HG03442 (cell line): ENCODE measurements at regions not wholly inside any gene's neighbourhood (a gene's known extent, or its start where the extent isn't known, plus 50 kb on each side); places are given as distances from the start of the nearest gene placed in this dataset.

ENCODE experiments used
- ATAC-seq: cut with Tn5 transposase; IDR thresholded peaks from one replicate; pipeline ENCODE4 v1.9.1; 2021; ENCODE audit warnings: mild to moderate bottlenecking, moderate library complexity; ENCODE audit not compliant: unreplicated experiment

GRCh38 chr13:68064001-68064770, 834.0 kb upstream of the PCDH9 start:
- no peak for ATAC-seq

- no peak for ATAC-seq
Measured at GRCh38 chr13:68063181-68063580, 833.0 kb upstream of the PCDH9 start.

GRCh38 chr13:68057836-68058235, 827.7 kb upstream of the PCDH9 start:
- no peak for ATAC-seq

- no peak for ATAC-seq
Measured at GRCh38 chr13:68056816-68057710, 826.9 kb upstream of the PCDH9 start.

GRCh38 chr13:68051910-68052309, 821.8 kb upstream of the PCDH9 start:
- no peak for ATAC-seq

- no peak for ATAC-seq
Measured at GRCh38 chr13:68050761-68051160, 820.6 kb upstream of the PCDH9 start.

GRCh38 chr13:68048802-68049359, 818.7 kb upstream of the PCDH9 start:
- no peak for ATAC-seq

GRCh38 chr13:68047889-68048288, 817.8 kb upstream of the PCDH9 start:
- no peak for ATAC-seq

- ATAC-seq: no peak
Measured at GRCh38 chr13:68046903-68047302, 816.8 kb upstream of the PCDH9 start.

GRCh38 chr13:68030152-68030809, 800.1 kb upstream of the PCDH9 start:
- no peak for ATAC-seq

GRCh38 chr13:68028701-68029100, 798.6 kb upstream of the PCDH9 start:
- no peak for ATAC-seq

- ATAC-seq: no peak
Measured at GRCh38 chr13:68027306-68027705, 797.2 kb upstream of the PCDH9 start.

- no peak for ATAC-seq
Measured at GRCh38 chr13:68026077-68026476, 795.9 kb upstream of the PCDH9 start.

GRCh38 chr13:68025604-68026003, 795.5 kb upstream of the PCDH9 start:
- ATAC-seq: no peak

- no peak for ATAC-seq
Measured at GRCh38 chr13:68023838-68024581, 793.9 kb upstream of the PCDH9 start.

- ATAC-seq: no peak
Measured at GRCh38 chr13:68019901-68020300, 789.8 kb upstream of the PCDH9 start.

GRCh38 chr13:68009546-68009945, 779.4 kb upstream of the PCDH9 start:
- ATAC-seq: no peak

- no peak for ATAC-seq
Measured at GRCh38 chr13:68007576-68007975, 777.4 kb upstream of the PCDH9 start.

- no peak for ATAC-seq
Measured at GRCh38 chr13:67996101-67996500, 766.0 kb upstream of the PCDH9 start.

GRCh38 chr13:67990868-67991267, 760.7 kb upstream of the PCDH9 start:
- no peak for ATAC-seq

- ATAC-seq: no peak
Measured at GRCh38 chr13:67986234-67986633, 756.1 kb upstream of the PCDH9 start.
